NT2/D1 (cell line): ENCODE measurements at regions not wholly inside any gene's neighbourhood (a gene's known extent, or its start where the extent isn't known, plus 50 kb on each side); places are given as distances from the start of the nearest gene placed in this dataset.

Experiments
- SUZ12 ChIP-seq: IDR thresholded peaks from 2 replicates; pipeline ENCODE4 v1.6.1; 2011; ENCODE audit not compliant: insufficient read length, insufficient read depth; ENCODE audit errors: extremely low read depth
- YY1 ChIP-seq: IDR thresholded peaks from 2 replicates; pipeline ENCODE4 v1.6.1; 2011; ENCODE audit not compliant: insufficient read length, insufficient read depth

DNA sequence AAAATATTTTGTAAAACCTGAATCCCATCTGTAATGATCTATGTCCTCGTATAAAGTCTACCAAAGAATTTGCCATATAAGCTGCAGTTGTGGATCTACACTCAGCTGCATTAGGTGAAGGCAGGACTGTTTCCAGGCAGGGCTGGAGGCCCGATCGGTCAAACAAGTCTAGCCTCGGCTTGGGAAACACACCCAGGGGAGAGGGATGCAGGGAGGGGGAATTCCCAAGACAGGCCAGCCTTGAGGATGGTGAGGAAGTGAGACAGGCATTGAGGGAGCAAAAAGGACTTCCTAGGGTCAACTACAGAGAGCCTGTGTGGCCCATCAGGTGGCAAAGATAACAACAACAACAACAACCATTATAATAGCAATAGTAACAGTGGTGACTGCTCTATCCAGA, 174.1 kb upstream of the FSTL4 start:
- TF ChIP-seq YY1 (no peak), SUZ12 (no peak)
